Uterus (tissue), 2 donors: ENCODE measurements at regions not wholly inside any gene's neighbourhood (a gene's known extent, or its start where the extent isn't known, plus 50 kb on each side); places are given as distances from the start of the nearest gene placed in this dataset.

Experiments
- POLR2A ChIP-seq, 2 donors: fragments of 450-650 bp; IDR thresholded peaks; one replicate each; pipeline ENCODE4 v1.6.1; 2016; ENCODE audit warnings: antibody characterized with exemption in 2 of 2, mild to moderate bottlenecking in 1 of 2, moderate library complexity in 1 of 2
- TF ChIP-seq, protein P1 (sequence below), 4 experiments: fragments of 200-600 bp in 2 of 4; fragments of 450-650 bp in 2 of 4; sonication (generic) in 2 of 4; IDR thresholded peaks; one replicate each; pipeline ENCODE4 v1.5.1; 2016 to 2019; ENCODE audit warnings: antibody characterized with exemption in 4 of 4, mild to moderate bottlenecking in 2 of 4, moderate library complexity in 1 of 4

DNA sequence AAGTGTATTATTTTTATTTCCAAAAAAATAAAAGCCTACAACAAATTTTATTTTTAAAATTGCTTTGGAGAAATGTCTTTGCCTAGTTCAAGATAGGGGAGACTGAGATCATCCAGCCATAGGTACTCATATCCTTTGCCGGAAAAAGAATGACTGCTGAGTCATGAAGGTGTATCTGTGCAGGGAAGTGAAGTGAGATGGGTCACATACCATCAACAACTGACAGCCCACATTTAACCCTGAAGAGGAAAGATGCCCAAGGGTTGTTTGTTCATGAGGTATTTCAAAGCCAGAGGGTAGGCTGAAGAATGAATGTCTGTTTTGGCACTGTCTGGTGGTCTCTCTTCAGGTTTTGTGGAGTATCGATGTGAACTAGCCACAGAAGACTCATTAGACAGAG, 106.7 kb upstream of the TTC29 start:
- TF ChIP-seq, protein P1, sequence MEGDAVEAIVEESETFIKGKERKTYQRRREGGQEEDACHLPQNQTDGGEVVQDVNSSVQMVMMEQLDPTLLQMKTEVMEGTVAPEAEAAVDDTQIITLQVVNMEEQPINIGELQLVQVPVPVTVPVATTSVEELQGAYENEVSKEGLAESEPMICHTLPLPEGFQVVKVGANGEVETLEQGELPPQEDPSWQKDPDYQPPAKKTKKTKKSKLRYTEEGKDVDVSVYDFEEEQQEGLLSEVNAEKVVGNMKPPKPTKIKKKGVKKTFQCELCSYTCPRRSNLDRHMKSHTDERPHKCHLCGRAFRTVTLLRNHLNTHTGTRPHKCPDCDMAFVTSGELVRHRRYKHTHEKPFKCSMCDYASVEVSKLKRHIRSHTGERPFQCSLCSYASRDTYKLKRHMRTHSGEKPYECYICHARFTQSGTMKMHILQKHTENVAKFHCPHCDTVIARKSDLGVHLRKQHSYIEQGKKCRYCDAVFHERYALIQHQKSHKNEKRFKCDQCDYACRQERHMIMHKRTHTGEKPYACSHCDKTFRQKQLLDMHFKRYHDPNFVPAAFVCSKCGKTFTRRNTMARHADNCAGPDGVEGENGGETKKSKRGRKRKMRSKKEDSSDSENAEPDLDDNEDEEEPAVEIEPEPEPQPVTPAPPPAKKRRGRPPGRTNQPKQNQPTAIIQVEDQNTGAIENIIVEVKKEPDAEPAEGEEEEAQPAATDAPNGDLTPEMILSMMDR (IDR thresholded peaks at IDR 0.05) = no peak
- no peak for TF ChIP-seq POLR2A (IDR thresholded peaks at IDR 0.05)
